PC-9 (cell line): ENCODE measurements at regions not wholly inside any gene's neighbourhood (a gene's known extent, or its start where the extent isn't known, plus 50 kb on each side); places are given as distances from the start of the nearest gene placed in this dataset.

Experiments
- CTCF ChIP-seq: fragments of 200-600 bp; sonication (generic); conservative IDR thresholded peaks from 2 replicates; pipeline ENCODE4 v1.6.1; 2017; ENCODE audit warnings: mixed run types, antibody characterized with exemption, mild to moderate bottlenecking, moderate library complexity
- EZH2 ChIP-seq: fragments of 200-600 bp; sonication (generic); IDR thresholded peaks from 2 replicates; pipeline ENCODE4 v1.8.0; 2017; ENCODE audit warnings: antibody characterized with exemption, low read depth

- TF ChIP-seq CTCF = no peak
- no peak for TF ChIP-seq EZH2
These were observed 319.2 kb downstream of the ZNF621 start for GRCh38 chr3:40843851-40844548.
